Liver (tissue), 7 donors: ENCODE measurements at regions not wholly inside any gene's neighbourhood (a gene's known extent, or its start where the extent isn't known, plus 50 kb on each side); places are given as distances from the start of the nearest gene placed in this dataset.

Experiments used
- DNase-seq: peaks from one replicate; pipeline ENCODE4 v3.0.0-alpha.2; 2017; ENCODE audit warnings: low spot score
- H3K27ac ChIP-seq, 2 donors: one replicate each; pipeline ENCODE4 v1.7.0; 2013; ENCODE audit warnings: inconsistent platforms in 2 of 2, low read length in 2 of 2, control low read depth in 1 of 2, low read depth in 1 of 2, mild to moderate bottlenecking in 1 of 2
- H3K27me3 ChIP-seq, 4 donors: one replicate each; pipeline versions ENCODE4 v1.6.1 to v1.7.0; 2013; ENCODE audit warnings: low read length in 3 of 4, inconsistent platforms in 1 of 4, mild to moderate bottlenecking in 1 of 4, moderate library complexity in 1 of 4; ENCODE audit not compliant: control insufficient read depth in 4 of 4, insufficient read depth in 4 of 4
- H3K36me3 ChIP-seq, 4 donors: one replicate each; pipeline versions ENCODE4 v1.6.1 to v1.7.0; 2013; ENCODE audit warnings: low read length in 3 of 4, mild to moderate bottlenecking in 3 of 4, low read depth in 1 of 4, moderate library complexity in 1 of 4; ENCODE audit not compliant: control insufficient read depth in 4 of 4, insufficient read depth in 3 of 4
- H3K4me1 ChIP-seq, 4 donors: one replicate each; pipeline versions ENCODE4 v1.6.1 to v1.7.0; 2013; ENCODE audit warnings: low read length in 3 of 4, mild to moderate bottlenecking in 3 of 4, moderate library complexity in 1 of 4; ENCODE audit not compliant: control insufficient read depth in 4 of 4, insufficient read depth in 4 of 4
- H3K4me3 ChIP-seq, 3 donors: one replicate each; pipeline versions ENCODE4 v1.6.1 to v1.7.0; 2013; ENCODE audit warnings: low read length in 3 of 3, control low read depth in 1 of 3, low read depth in 1 of 3, mild to moderate bottlenecking in 1 of 3
- H3K9ac ChIP-seq, 2 donors: one replicate each; pipeline ENCODE4 v1.7.0; 2013; ENCODE audit warnings: low read length in 2 of 2, mild to moderate bottlenecking in 2 of 2, moderate library complexity in 2 of 2, control low read depth in 1 of 2, low read depth in 1 of 2
- H3K9me3 ChIP-seq, 4 donors: one replicate each; pipeline versions ENCODE4 v1.6.1 to v1.7.0; 2013; ENCODE audit warnings: low read length in 3 of 4; ENCODE audit not compliant: control insufficient read depth in 4 of 4
- ATF3 ChIP-seq: IDR thresholded peaks from 2 replicates; pipeline ENCODE4 v1.6.1; 2016; ENCODE audit warnings: antibody characterized with exemption
- FOXA1 ChIP-seq: IDR thresholded peaks from 2 replicates; pipeline ENCODE4 v1.6.1; 2016; ENCODE audit warnings: antibody characterized with exemption
- FOXA2 ChIP-seq: IDR thresholded peaks from 2 replicates; pipeline ENCODE4 v1.6.1; 2016; ENCODE audit warnings: antibody characterized with exemption
- HNF4G ChIP-seq: IDR thresholded peaks from 2 replicates; pipeline ENCODE4 v1.6.1; 2016; ENCODE audit warnings: antibody characterized with exemption
- JUND ChIP-seq, 2 donors: IDR thresholded peaks; 2 replicates each; pipeline ENCODE4 v1.6.1; 2016; ENCODE audit warnings: antibody characterized with exemption in 2 of 2
- MAX ChIP-seq: IDR thresholded peaks from 2 replicates; pipeline ENCODE4 v1.6.1; 2016; ENCODE audit warnings: antibody characterized with exemption
- NR2F2 ChIP-seq: IDR thresholded peaks from 2 replicates; pipeline ENCODE4 v1.6.1; 2016; ENCODE audit warnings: antibody characterized with exemption
- RAD21 ChIP-seq, 2 donors: IDR thresholded peaks; 2 replicates each; pipeline ENCODE4 v1.6.1; 2016; ENCODE audit warnings: antibody characterized with exemption in 2 of 2, mild to moderate bottlenecking in 2 of 2
- REST ChIP-seq: IDR thresholded peaks from 2 replicates; pipeline ENCODE4 v1.6.1; 2016; ENCODE audit warnings: antibody characterized with exemption, mild to moderate bottlenecking
- SP1 ChIP-seq: IDR thresholded peaks from 2 replicates; pipeline ENCODE4 v1.6.1; 2018; ENCODE audit warnings: antibody characterized with exemption, mild to moderate bottlenecking
- TAF1 ChIP-seq: conservative IDR thresholded peaks from 2 replicates; pipeline ENCODE4 v1.6.1; 2016; ENCODE audit warnings: antibody characterized with exemption, mild to moderate bottlenecking
- YY1 ChIP-seq: IDR thresholded peaks from 2 replicates; pipeline ENCODE4 v1.6.1; 2016; ENCODE audit warnings: antibody characterized with exemption, mild to moderate bottlenecking
- ZBTB33 ChIP-seq: IDR thresholded peaks from 2 replicates; pipeline ENCODE4 v1.6.1; 2016; ENCODE audit warnings: antibody characterized with exemption
- WGBS: extraction: QIAGEN DNeasy Blood & Tissue Kit; methylation state at CpG from one replicate; pipeline ENCODE4 v1.1.7; 2013; 5-methylcytosine and 5-hydroxymethylcytosine counted together
- donor health status: healthy.
- donor health status: healthy.
- donor health status: healthy.
- donor health status: healthy.

- no peak for TF ChIP-seq ZBTB33
- no peak for TF ChIP-seq REST
- TF ChIP-seq JUND (IDR thresholded peaks at IDR 0.05): no peak
- no peak for TF ChIP-seq FOXA2
- TF ChIP-seq ATF3: no peak
- TF ChIP-seq RAD21 (IDR thresholded peaks at IDR 0.05): no peak
- TF ChIP-seq NR2F2: no peak
- no peak for TF ChIP-seq TAF1
- Histone ChIP-seq H3K9me3 (no peaks in the 10 kb centered on the region), H3K27ac (no peak overlapping the region), H3K27me3 (no peaks in the 10 kb centered on the region), H3K36me3 (no peaks in the 10 kb centered on the region), H3K9ac (no peak overlapping the region), H3K4me1 (no peaks in the 10 kb centered on the region), H3K4me3 (no peak overlapping the region)
- 73% methylated on average over 2 of the region's 2 CpGs for WGBS
- no peak for DNase-seq
Observed at GRCh38 chr2:122530814-122531213, 775.4 kb downstream of the TSN start.

GRCh38 chr2:122531290-122532071 is 776.0 kb downstream of the TSN start:
- no peak overlapping the region for H3K9ac ChIP-seq
- 67% methylated on average over 15 of the region's 15 CpGs for WGBS
- H3K27ac ChIP-seq: no peak overlapping the region
- H3K4me1 ChIP-seq: no peaks in the 10 kb centered on the region
- TF ChIP-seq SP1 (no peak), JUND (IDR thresholded peaks at IDR 0.05) (no peak), HNF4G (no peak), ATF3 (no peak), YY1 (no peak), MAX (no peak), FOXA1 (no peak), REST (no peak)
- no peaks in the 10 kb centered on the region for H3K36me3 ChIP-seq
- H3K27me3 ChIP-seq: no peaks in the 10 kb centered on the region
- no peak for DNase-seq
- H3K9me3 ChIP-seq: no peaks in the 10 kb centered on the region
- H3K4me3 ChIP-seq: no peak overlapping the region
